Spinal cord (tissue), 9 donors: ENCODE measurements at regions not wholly inside any gene's neighbourhood (a gene's known extent, or its start where the extent isn't known, plus 50 kb on each side); places are given as distances from the start of the nearest gene placed in this dataset.

Source experiments
- DNase-seq, 6 donors: peaks; one replicate each; pipeline versions ENCODE4 v3.0.0 to v3.0.0-alpha.2; 2013 to 2015; ENCODE audit warnings: low spot score in 6 of 6, low read depth in 4 of 6
- H3K27ac ChIP-seq: one replicate; pipeline ENCODE4 v1.5.1; 2013; ENCODE audit warnings: low read depth, low read length, control low read depth
- H3K27me3 ChIP-seq: one replicate; pipeline ENCODE4 v1.6.1; 2013; ENCODE audit warnings: low read length; ENCODE audit not compliant: control insufficient read depth, insufficient read depth
- H3K36me3 ChIP-seq: one replicate; pipeline ENCODE4 v1.6.1; 2013; ENCODE audit warnings: low read length; ENCODE audit not compliant: control insufficient read depth, insufficient read depth
- H3K4me1 ChIP-seq: one replicate; pipeline ENCODE4 v1.6.1; 2013; ENCODE audit warnings: low read length; ENCODE audit not compliant: control insufficient read depth, insufficient read depth
- H3K4me3 ChIP-seq: one replicate; pipeline ENCODE4 v1.5.1; 2013; ENCODE audit warnings: low read depth, low read length, control low read depth
- H3K9me3 ChIP-seq: one replicate; pipeline ENCODE4 v1.6.1; 2013; ENCODE audit warnings: low read length; ENCODE audit not compliant: control insufficient read depth, insufficient read depth
- WGBS: methylation state at CpG from one replicate; pipeline ENCODE4 v1.1.5; 2013; ENCODE audit warnings: missing lambda C conversion rate; ENCODE audit not compliant: insufficient coverage; 5-methylcytosine and 5-hydroxymethylcytosine counted together
- donor health status: healthy.

DNA sequence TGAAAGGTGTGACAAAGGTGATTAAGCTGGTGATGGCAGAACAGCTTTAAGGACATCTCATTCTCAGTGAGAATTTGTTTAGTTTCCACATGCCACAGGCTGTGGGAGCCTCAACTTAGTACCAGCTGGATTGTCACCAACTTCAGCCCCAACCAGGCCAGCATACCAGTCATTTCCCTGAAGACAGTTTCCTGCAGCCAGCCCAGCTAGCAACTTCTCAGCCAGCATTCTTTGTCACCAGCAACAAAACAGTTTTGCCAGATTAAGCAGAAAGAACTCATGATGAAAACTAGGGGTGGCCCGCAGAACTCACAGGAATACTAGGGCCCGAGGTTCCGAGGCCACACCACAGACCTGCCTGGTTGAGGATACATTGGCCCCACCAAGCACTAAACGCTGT is 68.8 kb upstream of the UNC5B start:
- no peak overlapping the region for H3K27ac ChIP-seq
- 100% methylated on average over 4 of the region's 4 CpGs for WGBS
- no peak overlapping the region for H3K4me3 ChIP-seq
- no peak for DNase-seq
- H3K27me3 ChIP-seq = no peaks in the 10 kb centered on the region
- no peaks in the 10 kb centered on the region for H3K36me3 ChIP-seq
- peaks cover 1% of the 10 kb centered on the region for H3K4me1 ChIP-seq
- no peaks in the 10 kb centered on the region for H3K9me3 ChIP-seq

DNA sequence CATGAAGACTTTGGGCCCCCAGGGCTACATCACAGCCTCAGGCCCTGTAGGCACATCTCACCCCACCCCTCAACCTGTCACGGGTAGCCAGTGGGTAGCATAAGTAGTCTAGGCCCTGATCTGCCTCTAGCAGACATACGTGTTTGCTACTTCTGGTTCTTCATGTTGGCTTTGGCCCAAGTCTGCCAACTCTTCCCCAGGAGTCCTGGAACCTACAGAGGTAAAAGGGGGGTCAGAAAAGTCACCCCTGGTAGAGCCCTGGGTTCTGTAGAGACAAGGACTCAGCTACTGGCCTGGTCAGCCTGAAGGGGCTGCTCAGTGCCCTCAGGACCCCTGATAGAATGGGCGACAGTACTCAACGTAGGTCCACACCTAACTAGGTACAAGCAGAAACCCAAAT is 67.5 kb upstream of the UNC5B start:
- WGBS = 80% methylated on average over 1 of the region's 4 CpGs
- Histone ChIP-seq H3K36me3 (no peaks in the 10 kb centered on the region), H3K9me3 (no peaks in the 10 kb centered on the region), H3K4me1 (no peaks in the 10 kb centered on the region), H3K27me3 (no peaks in the 10 kb centered on the region), H3K27ac (no peak overlapping the region), H3K4me3 (no peak overlapping the region)
- no peak for DNase-seq

DNA sequence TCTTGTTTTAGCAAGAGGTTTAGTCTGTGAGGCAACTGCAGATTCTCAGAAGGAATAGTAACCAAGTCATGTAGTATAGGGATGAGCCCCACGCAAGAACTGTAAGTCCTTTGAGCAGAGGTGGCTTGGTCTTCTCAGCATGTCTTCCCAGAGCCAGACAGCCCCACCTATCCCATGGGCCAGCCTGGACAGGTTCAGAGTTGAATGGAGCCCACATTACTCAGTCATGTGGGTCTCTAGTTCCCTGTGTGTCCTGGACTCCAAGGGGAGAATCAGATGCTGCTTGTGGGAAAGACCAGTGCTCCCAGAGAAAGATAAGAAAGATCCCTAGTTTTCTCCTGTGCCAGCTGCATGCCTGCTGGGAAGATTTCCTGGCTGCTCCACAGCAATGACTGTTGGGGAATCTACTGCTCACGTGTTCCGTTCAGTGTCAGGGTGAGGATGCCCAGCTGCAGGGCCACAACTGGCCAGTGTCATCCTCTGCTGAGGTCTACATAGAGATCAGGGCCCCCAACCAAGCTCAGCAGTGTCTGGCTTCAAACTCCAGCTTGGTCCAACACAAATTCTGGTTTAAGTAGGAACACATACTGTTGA is 66.9 kb upstream of the UNC5B start:
- 91% methylated on average over 3 of the region's 3 CpGs for WGBS
- no peaks in the 10 kb centered on the region for H3K27me3 ChIP-seq
- no peaks in the 10 kb centered on the region for H3K4me1 ChIP-seq

DNA sequence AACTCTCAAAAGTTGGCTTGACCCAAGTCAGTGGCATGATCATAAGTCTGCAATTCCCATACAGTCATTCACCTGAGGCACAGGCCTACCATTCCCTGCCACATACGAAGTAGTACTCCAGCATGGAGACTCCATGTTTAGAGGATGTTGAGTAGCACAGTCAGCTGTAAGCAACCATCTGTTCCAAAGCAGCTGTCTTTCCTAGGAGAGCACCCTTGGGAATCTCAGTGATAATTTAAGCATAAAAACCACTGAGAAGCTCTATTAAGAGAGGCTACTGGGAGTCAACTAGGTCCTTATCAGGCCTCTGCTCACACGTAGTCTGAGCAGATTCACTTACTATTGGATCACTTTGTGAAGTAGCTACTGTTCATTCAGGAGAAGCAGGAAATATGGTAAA is 61.6 kb upstream of the UNC5B start:
- Histone ChIP-seq H3K9me3 (no peaks in the 10 kb centered on the region), H3K4me1 (no peaks in the 10 kb centered on the region), H3K36me3 (no peaks in the 10 kb centered on the region), H3K4me3 (no peak overlapping the region), H3K27ac (no peak overlapping the region), H3K27me3 (no peaks in the 10 kb centered on the region)
- whole genome bisulfite sequencing = 83% methylated on average over 1 of the region's 2 CpGs
- DNase-seq = peak in 1 of 6 donors; percentile 74

More for the DNA sequence above, 66.9 kb upstream of the UNC5B start:
- Histone ChIP-seq H3K9me3 (no peaks in the 10 kb centered on the region), H3K27ac (no peak overlapping the region), H3K36me3 (no peaks in the 10 kb centered on the region), H3K4me3 (no peak overlapping the region)
- DNase-seq = no peak

DNA sequence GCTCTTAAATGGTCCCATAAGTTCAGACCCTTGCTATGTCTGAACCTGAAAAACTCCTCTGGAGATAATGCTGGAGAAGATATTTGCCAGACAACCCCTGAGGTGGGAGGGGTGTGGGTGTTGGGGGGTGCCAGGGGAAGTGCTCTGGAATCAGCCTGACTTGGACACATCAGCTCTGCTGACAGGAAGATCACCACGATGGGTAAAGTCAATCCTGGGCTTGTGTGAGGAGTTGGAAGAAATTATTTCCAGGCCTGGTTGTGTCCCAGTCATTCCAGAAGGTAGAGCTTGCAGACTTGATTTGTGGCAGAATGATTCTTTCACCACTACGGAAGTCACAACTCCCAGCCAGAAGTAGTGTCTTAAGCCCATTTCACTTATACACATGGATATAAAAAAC is 60.3 kb upstream of the UNC5B start:
- no peaks in the 10 kb centered on the region for H3K4me1 ChIP-seq
- H3K4me3 ChIP-seq = no peak overlapping the region
- WGBS = no CpG with 5 or more reads among the region's 2 CpGs
- H3K36me3 ChIP-seq = no peaks in the 10 kb centered on the region
- H3K9me3 ChIP-seq = no peaks in the 10 kb centered on the region
- H3K27ac ChIP-seq = no peak overlapping the region
- DNase-seq = no peak
- no peaks in the 10 kb centered on the region for H3K27me3 ChIP-seq

DNA sequence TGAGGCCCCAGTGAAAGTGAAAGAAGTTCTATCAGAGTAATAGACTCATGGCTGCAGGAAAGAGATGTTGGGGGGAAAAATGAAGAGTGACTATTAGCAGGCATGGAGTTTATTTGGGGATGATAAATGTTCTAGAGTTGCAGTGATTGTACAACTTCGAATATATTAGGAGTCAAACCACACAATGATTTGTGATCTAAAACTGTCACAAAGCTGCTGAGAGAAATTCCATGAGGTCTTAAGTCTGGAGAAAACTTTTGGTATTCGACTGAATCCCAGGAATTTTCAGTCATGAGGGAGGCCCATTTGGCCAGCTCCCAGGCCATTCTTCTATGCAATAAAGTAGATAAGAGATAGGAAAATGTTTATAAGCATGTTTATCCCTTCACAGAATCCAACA is 55.9 kb upstream of the UNC5B start:
- no peaks in the 10 kb centered on the region for H3K27me3 ChIP-seq
- H3K9me3 ChIP-seq = no peaks in the 10 kb centered on the region
- H3K4me3 ChIP-seq = no peak overlapping the region
- no peaks in the 10 kb centered on the region for H3K36me3 ChIP-seq
- DNase-seq = no peak
- no peak overlapping the region for H3K27ac ChIP-seq
- H3K4me1 ChIP-seq = no peaks in the 10 kb centered on the region
- WGBS = no CpG with 5 or more reads among the region's 2 CpGs

DNA sequence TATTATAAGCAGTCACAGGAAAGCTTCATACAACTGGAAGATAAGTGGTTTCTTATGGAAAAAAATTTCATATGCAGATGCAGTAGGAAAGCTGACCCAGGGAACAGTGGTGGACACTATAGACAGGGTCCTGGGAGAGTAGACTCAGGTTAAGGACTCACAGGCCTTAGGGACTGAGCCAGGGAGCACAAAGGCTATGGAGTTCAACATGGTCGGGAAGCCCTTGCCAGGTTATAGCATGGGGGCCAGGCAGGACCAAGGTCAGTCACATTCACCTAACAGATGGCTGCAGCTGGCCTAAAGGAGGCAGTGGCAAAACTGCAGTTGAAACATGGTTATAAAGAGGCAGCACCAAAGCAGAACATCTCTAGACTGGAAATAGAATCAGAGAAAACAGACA is 54.9 kb upstream of the UNC5B start:
- no peak for DNase-seq
- no peaks in the 10 kb centered on the region for H3K9me3 ChIP-seq
- WGBS = 80% methylated on average over 1 of the region's 1 CpG
- no peaks in the 10 kb centered on the region for H3K27me3 ChIP-seq
- H3K4me1 ChIP-seq = no peaks in the 10 kb centered on the region
- H3K36me3 ChIP-seq = no peaks in the 10 kb centered on the region
- H3K4me3 ChIP-seq = no peak overlapping the region
- no peak overlapping the region for H3K27ac ChIP-seq

DNA sequence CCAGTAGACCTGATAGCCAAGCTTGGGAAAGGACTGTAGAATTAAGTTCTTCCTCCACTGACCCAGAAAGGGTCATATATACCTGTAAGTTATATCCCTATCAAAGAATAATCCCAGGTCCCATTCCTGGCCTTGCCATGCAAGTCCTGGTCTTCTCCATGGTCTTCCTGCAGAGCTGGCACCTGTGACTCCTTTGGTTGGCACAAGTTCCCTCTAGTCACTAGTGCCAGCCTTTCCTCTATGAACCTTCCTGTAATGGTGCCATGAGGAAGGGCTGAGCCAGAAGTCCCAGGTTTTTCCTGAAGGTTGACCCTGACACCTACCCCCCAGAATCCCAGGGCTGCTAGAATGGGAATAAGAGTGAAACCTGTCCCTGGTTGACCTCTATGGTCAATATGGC is 54.1 kb upstream of the UNC5B start:
- Histone ChIP-seq H3K27me3 (no peaks in the 10 kb centered on the region), H3K4me3 (no peak overlapping the region), H3K27ac (no peak overlapping the region), H3K36me3 (no peaks in the 10 kb centered on the region), H3K9me3 (no peaks in the 10 kb centered on the region), H3K4me1 (no peaks in the 10 kb centered on the region)
- DNase-seq = no peak

DNA sequence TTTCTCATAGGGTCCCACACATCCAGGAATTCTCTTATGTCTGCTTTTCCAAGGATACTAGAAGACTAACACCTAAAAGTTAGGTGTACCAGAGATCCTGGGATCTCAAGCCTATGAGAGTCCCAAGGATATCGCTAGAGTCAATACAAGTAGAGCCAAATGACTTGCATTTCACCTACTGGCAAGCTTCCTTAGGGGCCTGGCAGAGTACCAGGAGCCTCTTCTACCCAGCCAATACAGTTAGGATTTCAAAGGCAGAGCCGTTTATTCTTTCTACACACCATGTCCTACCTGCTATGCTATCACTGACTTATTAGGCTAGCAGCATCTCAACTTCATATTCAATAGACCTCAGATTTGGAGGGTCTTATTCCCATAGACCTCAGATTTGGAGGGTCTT is 53.5 kb upstream of the UNC5B start:
- 79% methylated on average over 2 of the region's 2 CpGs for WGBS
- Histone ChIP-seq H3K4me3 (no peak overlapping the region), H3K27ac (no peak overlapping the region), H3K4me1 (no peaks in the 10 kb centered on the region), H3K27me3 (no peaks in the 10 kb centered on the region), H3K36me3 (no peaks in the 10 kb centered on the region), H3K9me3 (no peaks in the 10 kb centered on the region)
- DNase-seq = no peak

DNA sequence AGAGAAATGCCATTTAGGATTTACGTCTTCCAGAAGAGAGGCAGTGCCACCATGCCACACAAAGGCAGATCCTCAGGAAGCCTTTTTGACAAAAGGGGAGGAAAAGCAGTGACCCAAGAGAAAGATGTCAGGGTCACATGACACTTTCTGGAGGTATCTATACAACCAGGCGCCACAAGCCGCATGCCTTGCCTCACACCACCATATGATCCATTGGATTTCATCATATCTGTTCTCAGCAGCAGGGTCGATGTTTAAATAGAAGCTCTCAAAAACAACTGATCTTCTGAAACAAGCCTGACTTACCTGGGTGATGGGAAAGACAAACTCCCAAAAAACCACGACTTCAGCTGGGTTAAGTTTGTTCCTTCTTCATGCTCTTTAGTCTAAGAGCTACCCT is 52.5 kb upstream of the UNC5B start:
- Histone ChIP-seq H3K27ac (no peak overlapping the region), H3K4me3 (no peak overlapping the region), H3K4me1 (no peaks in the 10 kb centered on the region), H3K9me3 (no peaks in the 10 kb centered on the region), H3K36me3 (no peaks in the 10 kb centered on the region), H3K27me3 (no peaks in the 10 kb centered on the region)
- DNase-seq = no peak
- 62% methylated on average over 1 of the region's 5 CpGs for WGBS
